IPS-11a (cell line): ENCODE measurements at regions not wholly inside any gene's neighbourhood (a gene's known extent, or its start where the extent isn't known, plus 50 kb on each side); places are given as distances from the start of the nearest gene placed in this dataset.
"Not testable (repeated sequence)": the region's sequence is repeated elsewhere in the genome, so short reads cannot be mapped to it uniquely, and the experiment has no call there.

Source experiments
- H3K4me3 ChIP-seq: one replicate; pipeline ENCODE4 v1.5.1; 2013; ENCODE audit warnings: low read depth, low read length, control low read depth

DNA sequence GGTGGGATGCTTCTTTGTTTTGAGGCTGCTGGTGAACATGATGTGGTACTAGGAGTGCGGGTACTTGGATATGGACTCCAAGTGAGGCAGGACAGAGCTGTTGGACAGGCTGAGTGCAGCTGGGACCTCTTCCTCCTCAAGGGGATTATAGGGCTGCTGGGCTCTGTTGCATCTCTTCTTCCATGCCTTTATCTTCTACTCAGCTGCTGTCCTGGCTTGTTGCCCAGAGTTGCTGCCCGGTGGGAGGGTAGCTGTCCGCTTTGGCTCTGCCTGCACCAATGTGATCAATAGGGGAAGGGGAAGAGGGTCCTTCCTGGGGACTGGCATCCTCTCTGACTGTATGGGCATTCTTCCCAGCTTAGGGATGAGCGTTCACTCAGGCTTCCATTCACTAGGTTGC, 1217.9 kb upstream of the ACO1 start:
- no peak overlapping the region for H3K4me3 ChIP-seq

DNA sequence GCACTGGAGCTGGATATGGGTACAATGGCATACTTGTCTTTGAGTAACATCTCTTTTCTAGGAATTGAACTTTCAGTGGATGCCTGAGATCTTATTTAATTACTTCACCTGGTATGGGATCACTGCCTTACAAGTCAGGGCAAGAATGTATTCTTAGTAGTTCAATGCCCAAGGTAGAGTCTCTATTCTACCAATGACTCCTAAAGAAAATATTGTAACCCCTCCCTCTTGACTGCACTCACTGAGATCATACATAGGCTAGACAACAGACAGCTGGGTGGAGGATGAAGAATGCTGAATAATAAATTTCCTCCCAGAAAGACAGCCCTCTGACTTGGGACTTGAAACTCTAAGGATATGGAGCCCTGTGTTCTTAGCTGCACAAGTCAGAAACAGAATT, 1216.3 kb upstream of the ACO1 start:
- no peak overlapping the region for H3K4me3 ChIP-seq

DNA sequence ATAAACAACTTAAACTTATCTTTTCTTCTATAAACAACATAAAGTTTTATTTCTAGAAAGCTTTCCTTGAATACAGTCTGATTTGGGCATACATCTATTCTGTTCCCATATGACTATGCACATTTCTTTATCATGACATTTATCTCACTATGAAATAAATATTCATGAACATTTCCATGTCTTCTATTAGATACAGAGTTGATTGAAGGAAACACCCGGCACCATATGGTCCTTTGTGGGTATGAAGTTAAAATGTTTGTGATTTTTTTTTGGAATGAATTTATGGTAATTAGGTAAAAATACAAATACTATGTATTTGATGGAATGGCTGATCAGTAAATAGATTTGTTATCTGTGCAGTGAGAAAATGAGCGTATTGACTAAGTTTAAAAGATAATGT, 1209.8 kb upstream of the ACO1 start:
- no peak overlapping the region for H3K4me3 ChIP-seq

DNA sequence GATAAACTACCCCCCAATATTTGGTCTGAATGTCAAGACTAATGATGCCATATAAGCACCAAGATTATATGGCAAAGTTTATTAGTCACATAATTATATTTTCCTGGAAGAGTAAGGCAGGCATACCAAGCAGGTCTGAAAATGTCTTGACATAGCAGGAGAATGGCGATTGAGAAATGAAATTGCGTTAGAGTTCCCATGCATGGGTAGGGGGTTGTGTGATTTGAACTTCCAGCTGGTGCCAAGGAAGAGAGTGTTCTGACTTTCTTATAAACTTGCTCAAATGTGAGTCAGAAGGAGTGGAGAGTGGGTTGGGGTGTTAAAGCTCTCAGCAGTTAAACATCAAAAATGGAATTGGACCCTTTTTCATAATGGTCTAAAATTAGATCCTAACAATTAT, 1200.6 kb upstream of the ACO1 start:
- H3K4me3 ChIP-seq = no peak overlapping the region

- H3K4me3 ChIP-seq = no peak overlapping the region
These were observed 1198.6 kb upstream of the ACO1 start for GRCh38 chr9:31185831-31186230.

- no peak overlapping the region for H3K4me3 ChIP-seq
These were observed 1195.9 kb upstream of the ACO1 start for GRCh38 chr9:31188496-31188895.

- H3K4me3 ChIP-seq = no peak overlapping the region
These were observed 1173.4 kb upstream of the ACO1 start for GRCh38 chr9:31210978-31211570.

- not testable (repeated sequence) for H3K4me3 ChIP-seq
These were observed 1154.5 kb upstream of the ACO1 start for GRCh38 chr9:31229976-31230375.

GRCh38 chr9:31232485-31232884, 1152.0 kb upstream of the ACO1 start:
- H3K4me3 ChIP-seq = no peak overlapping the region

- H3K4me3 ChIP-seq = no peak overlapping the region
These were observed 1148.1 kb upstream of the ACO1 start for GRCh38 chr9:31236344-31236743.

DNA sequence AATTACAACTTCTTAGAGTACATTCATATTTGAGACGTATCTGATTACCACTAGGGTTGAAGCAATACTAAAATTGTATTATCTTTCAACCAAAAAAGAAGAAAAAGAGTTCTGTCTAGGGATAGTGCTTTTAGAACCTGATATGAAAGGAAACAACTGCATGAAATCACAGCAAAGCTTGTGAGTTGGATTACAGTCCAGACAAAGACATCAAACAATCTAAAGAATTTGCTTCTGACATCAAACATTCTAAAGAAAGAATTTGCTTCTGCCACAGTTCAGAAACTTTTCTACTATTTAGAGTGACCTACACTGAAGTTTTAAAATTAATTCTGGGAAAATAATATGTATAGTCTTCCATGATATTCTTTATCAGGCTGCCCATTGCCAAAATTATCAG, 1141.1 kb upstream of the ACO1 start:
- H3K4me3 ChIP-seq = no peak overlapping the region

DNA sequence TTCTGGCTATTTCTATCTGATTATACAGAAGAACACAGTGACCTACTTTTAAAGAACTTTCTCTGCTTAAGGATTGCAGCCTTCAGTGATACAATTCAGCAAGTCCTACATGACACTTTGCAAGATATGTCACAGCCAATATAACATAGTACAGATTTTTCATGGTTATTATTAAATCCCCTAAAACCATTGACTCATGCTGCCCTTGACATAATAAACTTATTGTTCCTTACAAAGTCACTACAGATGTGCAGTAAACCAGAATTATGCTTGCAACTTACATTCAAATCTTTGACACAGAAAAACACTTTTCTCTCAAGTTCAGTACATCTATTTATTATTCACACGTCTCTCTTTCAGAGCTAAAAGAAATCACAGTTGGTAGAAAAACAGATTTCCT, 1136.3 kb upstream of the ACO1 start:
- no peak overlapping the region for H3K4me3 ChIP-seq

- no peak overlapping the region for H3K4me3 ChIP-seq
These were observed 1133.1 kb upstream of the ACO1 start for GRCh38 chr9:31251386-31251785.

GRCh38 chr9:31253800-31254762, 1130.4 kb upstream of the ACO1 start:
- H3K4me3 ChIP-seq = no peak overlapping the region

- no peak overlapping the region for H3K4me3 ChIP-seq
These were observed 1129.2 kb upstream of the ACO1 start for GRCh38 chr9:31255211-31255610.

GRCh38 chr9:31259824-31260223, 1124.6 kb upstream of the ACO1 start:
- no peak overlapping the region for H3K4me3 ChIP-seq

DNA sequence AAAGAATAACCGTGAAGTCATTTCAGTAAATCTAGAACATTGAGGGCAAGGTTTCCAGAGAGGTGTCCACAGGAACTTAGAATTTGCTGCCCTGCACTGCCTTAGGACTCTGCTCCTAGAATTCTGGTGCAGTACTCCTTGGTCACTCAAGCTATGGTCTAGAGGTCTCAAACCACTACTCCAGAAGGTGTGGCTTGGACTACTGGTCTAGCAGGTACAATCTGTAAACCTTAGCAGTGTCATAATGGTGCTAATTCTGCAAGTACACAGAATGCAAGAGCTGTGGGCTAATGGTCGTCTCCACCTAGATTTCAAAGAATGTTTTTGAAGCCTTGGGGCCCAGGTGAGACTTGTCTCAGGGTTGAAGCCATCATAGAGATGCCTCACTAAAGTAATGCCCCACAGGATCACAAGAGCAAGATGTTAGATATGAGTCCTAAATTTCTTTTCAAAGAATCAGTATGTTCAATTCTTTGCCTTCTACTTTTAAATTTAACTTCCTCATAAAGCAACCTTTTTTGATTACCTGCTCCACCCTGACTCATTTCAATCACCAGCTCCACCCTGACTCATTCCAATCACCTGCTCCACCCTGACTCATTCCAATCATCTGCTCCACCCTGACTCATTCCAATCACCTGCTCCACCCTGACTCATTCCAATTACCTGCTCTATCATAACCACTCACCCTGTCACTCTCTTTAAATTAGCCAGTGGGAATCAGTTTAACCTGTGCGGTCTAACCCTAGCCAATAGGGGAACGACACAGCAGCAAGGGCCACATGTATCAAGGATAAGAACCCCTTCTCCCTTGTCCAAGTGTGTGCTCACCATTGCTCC, 1111.8 kb upstream of the ACO1 start:
- no peak overlapping the region for H3K4me3 ChIP-seq

DNA sequence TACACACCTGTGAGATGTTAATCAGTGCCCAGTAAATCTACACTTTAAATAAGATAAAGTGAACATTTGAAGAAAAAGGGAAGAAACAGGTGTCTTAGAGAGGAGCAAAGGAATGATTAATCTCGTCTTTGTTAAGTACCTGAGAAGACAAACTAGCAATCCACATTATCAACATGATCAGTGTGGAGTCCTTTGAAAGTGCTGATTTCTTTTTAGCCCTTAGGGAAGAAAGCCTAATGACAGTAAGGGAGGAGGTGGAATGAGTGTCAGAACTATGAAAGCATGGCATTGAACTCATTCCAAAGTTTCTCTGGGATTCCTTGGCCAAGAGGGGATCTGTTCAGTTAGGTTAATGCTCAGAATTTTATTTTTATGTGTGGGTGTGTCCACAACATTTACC, 1109.0 kb upstream of the ACO1 start:
- no peak overlapping the region for H3K4me3 ChIP-seq

DNA sequence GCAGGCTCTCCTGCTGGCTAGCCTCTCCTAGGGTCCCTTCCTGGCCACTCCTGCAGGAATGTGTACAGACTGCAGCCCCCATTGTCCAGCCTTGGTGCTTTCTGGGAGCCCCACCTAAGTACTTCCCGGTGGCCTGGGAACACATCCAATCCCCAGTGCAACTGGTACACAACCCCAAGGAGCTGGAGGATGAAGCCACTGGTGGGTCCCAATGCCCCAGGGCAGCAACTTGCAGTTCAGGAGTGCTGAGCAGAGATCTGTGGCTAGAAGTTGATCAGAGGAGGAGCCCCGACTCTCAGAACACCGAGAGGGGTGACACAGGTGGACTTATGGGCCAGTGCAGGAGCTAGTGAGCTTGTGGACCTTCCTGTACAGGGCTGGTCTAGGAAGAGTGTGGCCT, 1093.7 kb upstream of the ACO1 start:
- H3K4me3 ChIP-seq = no peak overlapping the region

- H3K4me3 ChIP-seq = no peak overlapping the region
These were observed 1081.6 kb upstream of the ACO1 start for GRCh38 chr9:31302620-31303418.

GRCh38 chr9:31304576-31304975, 1079.9 kb upstream of the ACO1 start:
- H3K4me3 ChIP-seq = no peak overlapping the region
